IPS DF 19.7 (cell line): ENCODE measurements at regions not wholly inside any gene's neighbourhood (a gene's known extent, or its start where the extent isn't known, plus 50 kb on each side); places are given as distances from the start of the nearest gene placed in this dataset.
"Not testable (repeated sequence)": the region's sequence is repeated elsewhere in the genome, so short reads cannot be mapped to it uniquely, and the experiment has no call there.

Experiments
- DNase-seq: peaks from one replicate; pipeline ENCODE4 v3.0.0-alpha.2; 2013; ENCODE audit warnings: low read depth, low spot score

DNA sequence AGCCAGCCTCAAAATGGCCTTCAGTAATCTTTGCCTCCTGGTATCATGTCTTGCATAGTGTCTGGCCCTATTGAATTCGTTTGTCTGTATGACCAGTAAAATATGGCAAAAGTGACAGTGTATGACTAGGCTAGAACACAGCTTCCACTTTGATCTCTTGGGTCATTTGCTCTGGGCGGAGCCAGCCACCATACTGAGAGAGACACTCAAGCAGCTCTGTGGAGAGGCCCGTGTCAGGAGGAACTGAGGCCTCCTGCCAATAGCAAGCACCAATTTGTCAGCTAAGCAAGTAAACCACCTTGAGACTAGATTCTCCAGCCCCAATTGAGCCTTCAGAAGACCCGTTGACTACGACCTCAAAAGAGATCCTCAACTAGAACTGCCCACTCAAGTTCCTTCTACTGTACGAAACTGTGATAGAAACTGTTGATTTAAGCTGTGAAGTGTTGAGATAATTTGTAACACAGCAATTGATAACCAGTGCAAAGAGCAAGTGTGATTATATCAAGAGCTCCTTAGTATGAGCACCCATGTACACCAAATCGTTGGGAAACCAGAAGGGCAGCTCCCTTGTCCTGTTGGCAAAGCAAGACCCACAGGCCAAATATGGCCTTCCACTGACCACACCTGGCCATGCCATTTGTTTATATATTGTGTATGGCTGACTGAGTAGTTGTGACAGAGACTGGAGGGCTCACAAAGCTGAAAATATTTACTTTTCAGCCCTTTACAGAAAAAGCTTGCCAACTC is 52.7 kb upstream of the SERBP1 start:
- DNase-seq: no peak

DNA sequence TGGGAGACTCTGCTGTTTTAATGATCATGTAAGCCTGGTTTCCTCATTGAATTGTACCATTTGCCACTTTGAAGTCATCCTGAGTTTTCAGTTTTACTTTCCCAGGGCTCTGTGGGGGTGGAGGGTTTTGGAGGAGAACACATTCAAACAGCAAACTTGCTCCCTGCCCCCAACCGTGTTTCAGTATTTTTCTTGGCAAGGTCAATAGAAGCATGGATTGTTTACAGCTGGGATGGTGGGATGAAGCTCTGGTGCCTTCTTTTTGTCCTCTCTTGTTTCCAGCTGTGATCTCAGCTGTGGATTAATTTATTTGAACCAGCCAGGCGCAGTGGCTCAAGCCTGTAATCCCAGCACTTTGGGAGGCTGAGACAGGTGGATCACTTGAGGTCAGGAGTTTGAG is 54.3 kb upstream of the SERBP1 start:
- no peak for DNase-seq

DNA sequence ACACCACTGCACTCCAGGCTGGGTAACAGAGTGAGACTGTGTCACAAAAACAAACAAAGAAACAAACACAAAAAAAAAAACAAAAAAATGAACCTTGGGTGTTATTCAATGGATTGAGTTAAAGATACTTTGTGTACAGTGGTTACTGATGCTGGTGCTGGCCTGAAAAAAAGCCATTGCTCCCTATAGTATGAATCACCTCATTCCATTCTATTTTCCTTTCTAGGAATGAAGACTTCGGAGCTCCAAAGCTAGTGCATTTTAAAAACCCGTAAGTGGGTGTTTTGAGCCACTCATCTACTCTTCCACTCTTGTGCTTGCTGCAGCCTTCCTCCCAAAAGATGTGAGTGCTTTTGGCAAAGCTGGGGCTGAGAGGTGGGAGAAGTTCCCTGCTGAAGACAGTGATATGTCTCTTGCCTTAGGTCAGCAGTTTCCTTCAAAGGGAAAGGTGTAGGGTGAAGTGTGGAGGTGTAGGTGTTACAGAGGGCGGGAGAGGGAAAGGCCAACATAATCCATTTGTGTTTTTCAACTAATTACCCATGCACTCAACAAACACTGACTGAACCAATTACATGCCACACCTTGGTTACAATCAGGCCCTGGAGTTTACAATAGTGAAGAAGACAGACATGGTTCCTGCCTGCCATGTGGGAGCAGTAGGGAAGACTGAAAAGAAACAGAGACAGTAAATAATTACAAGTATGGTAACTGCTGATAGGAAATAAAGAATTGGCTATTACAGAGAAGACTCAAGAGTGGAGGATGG is 55.0 kb upstream of the SERBP1 start:
- no peak for DNase-seq

- peak; percentile 9 for DNase-seq
Observed at GRCh38 chr1:67489643-67490042, 59.4 kb upstream of the SERBP1 start.

- no peak for DNase-seq
Observed at GRCh38 chr1:67491280-67491679, 61.1 kb upstream of the SERBP1 start.

DNA sequence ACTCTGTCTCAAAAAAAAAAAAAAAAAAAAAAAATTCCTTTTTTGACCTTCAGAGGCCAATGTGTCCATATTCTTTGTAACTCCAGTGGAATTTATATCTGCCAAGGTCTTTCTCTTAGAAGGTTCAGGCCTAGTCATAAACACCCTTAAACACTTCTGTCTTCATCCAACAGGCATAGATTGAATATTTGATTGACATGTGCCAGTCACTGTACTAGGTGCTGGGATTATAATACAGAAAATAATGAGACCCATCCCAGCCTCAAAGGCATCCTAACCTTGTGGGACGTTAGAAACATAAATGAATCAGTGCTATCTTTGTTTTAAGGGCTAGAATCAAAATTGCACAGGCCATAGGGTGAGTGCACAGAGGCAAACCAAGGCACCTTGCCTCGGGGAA is 62.9 kb upstream of the SERBP1 start:
- DNase-seq: no peak

DNA sequence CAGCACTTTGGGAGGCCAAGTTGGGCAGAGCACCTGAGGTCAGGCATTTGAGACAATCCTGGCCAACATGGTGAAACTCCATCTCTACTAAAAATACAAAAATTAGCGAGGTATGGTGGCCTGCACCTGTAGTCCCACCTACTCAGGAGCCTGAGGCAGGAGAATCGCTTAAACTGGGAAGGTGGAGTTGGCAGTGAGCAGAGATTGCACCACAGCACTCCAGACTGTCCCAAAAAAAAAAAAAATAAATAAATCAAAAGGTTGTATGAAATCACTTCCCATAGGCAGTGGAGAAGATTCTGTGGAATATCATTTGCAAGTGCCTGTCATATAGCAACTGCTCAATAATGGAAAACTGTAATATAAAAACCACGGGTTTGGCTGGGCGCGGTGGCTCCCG is 65.1 kb upstream of the SERBP1 start:
- DNase-seq: no peak

DNA sequence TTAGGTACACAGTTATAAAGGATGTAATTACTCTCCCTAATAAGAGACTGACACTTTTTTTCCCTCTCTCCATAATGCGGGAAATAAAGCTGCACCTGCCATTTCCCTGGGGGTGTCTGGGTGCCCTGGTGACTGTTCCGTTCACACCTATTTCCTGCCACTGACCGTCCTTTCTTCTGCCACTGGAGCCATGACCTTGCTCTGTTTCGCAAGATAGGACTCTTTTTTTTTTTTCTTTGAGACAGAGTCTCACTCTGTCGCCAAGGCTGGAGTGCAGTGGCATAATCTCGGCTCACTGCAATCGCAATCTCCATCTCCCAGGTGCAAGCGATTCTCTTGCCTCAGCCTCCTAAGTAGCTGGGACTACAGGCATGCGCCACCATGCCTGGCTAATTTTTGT is 66.1 kb upstream of the SERBP1 start:
- no peak for DNase-seq

DNA sequence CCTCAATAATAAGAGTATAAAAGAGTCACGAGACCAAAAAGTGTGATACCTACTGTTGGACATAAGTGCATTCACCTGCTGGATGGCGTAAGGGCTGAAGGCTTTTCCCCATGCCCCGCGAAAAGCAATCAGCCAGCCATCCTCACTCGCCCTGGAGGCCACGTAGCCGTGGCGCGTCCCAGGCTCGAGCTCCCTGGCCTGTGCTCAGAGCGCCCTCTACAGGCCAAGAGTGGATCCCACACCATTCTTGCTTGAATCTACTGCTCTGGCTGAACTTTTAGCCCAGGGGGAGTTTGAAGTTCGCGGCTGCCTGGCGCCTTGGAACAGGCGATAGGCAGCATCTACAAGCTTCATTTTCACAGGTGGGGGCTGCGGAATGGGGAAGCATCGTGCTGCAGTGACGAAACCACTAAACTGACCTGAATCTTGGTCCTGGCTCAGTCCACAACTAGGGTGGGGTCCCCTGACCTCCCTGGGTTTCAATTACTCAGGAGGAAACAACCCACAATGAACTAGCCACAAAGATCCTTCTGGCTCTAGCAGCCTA is 70.3 kb upstream of the SERBP1 start:
- DNase-seq: peak; percentile 54

GRCh38 chr1:67503974-67504373 is 73.8 kb upstream of the SERBP1 start:
- no peak for DNase-seq

- DNase-seq: not testable (repeated sequence)
Observed at GRCh38 chr1:67513392-67514294, 83.4 kb upstream of the SERBP1 start.

DNA sequence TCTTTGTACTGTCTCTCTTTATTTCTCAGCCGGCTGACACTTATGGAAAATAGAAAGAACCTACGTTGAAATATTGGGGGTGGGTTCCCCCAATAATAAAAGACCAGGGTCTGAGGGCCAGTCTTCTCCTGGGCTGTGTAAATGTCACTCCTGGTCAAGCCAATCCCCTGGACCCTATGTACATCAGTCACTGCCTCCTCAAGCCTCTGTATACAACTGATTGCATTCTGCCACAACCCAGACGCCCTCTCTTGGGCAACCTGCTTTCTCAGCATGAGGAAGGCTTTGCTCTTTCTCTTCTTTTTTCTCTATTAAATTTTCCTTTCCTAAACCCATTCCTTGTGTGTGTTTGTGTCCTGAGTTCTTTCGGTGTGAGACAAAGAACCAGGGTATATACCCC is 84.1 kb upstream of the SERBP1 start:
- no peak for DNase-seq

- DNase-seq: no peak
Observed at GRCh38 chr1:67514786-67515185, 84.6 kb upstream of the SERBP1 start.

DNA sequence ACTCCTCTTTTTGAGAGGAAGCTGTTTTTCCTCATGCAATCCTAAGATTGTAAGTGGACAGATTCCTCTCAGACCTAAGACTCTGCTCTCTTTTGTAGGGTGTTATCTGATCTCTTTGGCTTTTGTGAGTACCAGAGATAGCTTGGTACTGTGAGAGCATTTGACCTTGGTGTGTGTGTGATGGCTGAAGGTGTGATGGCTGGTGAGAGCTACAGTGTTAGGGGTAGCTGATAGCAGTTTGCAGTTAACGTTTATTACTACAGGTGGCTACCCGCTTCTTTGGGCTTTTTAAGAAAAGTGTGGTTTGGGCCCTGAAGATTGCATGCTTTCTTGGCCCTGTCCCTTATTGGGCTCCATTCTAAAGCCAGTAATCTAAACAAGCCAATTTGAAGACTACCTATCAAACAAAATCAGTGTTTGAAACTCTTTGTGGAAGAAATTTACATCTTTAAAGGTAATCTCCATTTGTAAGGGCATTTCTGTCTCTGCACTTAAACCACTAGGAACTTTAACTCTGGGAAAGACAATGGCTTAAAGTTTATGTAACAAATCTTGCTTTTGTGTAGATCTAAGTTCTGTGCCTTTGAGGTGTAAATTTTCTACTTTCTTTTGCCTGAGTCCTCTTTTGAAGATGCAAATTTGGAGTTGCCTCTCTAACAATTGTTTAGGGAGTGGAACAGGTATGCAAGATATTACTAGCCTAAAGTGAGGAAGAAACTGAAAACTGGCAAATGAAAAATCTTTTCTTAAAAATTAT is 85.3 kb upstream of the SERBP1 start:
- peak; percentile 77 for DNase-seq

- DNase-seq: no peak
Observed at GRCh38 chr1:67517046-67517445, 86.8 kb upstream of the SERBP1 start.

DNA sequence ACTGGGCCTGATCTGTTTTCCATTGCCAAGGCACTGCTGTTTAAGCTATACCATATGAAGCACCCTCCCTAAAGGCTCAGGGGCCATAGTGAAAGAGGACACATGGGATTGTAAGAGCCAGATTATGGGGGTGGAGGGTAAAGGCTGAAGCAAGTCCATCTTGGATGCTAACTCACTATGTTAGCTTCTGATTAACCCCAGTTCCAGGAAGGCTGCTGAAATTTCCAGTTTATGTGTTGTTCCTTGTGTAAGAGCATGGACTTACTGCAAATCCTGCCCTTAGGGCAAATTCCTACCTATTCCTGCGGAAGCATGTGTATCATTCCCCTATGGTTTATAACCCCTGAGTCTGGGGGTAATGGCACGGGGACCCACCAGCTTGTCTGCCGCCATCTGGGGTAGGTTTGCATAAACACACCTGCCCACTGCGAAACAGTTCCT is 91.8 kb upstream of the SERBP1 start:
- no peak for DNase-seq

DNA sequence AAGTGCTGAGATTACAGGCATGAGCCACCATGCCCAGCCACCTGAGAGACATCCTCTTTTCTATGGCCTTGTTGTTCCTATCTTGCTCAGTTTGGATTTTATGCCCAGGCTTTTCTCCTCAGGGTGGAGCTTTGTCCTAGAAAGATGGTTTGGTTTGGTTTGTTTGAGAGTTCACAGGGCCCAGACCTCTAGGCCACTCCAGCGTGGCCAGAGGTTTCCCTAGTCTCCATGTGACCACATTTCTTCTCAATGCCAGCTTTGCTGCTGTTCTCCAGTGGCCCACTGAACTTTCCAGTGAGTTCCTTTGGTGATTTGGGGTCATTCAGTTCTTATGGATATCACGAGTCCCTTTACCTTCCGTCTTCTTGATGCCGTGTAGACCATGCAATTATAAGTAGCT is 92.6 kb upstream of the SERBP1 start:
- DNase-seq: no peak

GRCh38 chr1:67524143-67525052 is 94.2 kb upstream of the SERBP1 start:
- no peak for DNase-seq

- no peak for DNase-seq
Observed at GRCh38 chr1:67525053-67525760, 95.0 kb upstream of the SERBP1 start.
